GM21423 (cell line): ENCODE measurements at regions not wholly inside any gene's neighbourhood (a gene's known extent, or its start where the extent isn't known, plus 50 kb on each side); places are given as distances from the start of the nearest gene placed in this dataset.
A peak's percentile ranks its signal among the peaks of the same experiment; 100 is the strongest.
"Not testable (repeated sequence)": the region's sequence is repeated elsewhere in the genome, so short reads cannot be mapped to it uniquely, and the experiment has no call there.

Experiments
- ATAC-seq: cut with Tn5 transposase; IDR thresholded peaks from one replicate; pipeline ENCODE4 v1.9.1; 2021; ENCODE audit warnings: mild to moderate bottlenecking, moderate library complexity; ENCODE audit not compliant: unreplicated experiment

DNA sequence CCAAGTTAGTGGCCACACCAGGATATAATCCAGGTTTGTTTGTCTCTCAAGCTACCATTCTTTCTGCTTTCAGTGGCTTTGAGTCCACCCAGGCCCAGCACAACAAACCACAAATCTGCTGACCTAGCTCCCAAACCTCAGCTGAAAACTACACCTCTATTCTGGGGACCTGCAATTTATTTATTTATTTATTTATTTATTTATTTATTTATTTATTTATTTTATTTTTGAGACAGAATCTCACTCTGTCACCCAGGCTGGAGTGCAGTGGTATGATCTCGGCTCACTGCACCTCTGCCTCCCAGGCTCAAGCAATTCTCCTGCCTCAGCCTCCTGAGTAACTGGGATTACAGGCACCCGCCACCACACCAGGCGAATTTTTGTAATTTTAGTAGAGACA, 229.9 kb upstream of the BTG1 start:
- not testable (repeated sequence) for ATAC-seq

GRCh38 chr12:92370828-92371227, 225.2 kb upstream of the BTG1 start:
- peak; percentile 49 for ATAC-seq

GRCh38 chr12:92369636-92370035, 224.0 kb upstream of the BTG1 start:
- no peak for ATAC-seq

DNA sequence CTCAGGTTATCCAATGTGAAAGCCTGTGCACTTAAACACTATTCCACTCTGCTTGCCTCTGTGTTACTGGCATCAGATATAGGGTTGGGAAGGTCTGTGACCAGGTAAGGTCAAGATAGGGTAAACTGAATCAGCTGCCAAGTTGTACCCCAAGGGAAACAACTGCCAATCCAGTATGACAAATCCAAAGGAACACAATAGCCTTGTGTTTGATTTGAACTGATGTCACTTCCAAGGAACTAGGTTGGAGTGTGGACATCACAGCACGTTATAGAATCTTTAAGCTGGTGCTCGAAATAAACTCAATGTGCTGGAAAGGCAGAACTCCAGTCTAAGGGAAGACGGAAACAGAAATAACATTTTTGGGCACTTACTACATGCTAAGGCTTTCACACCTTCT, 223.4 kb upstream of the BTG1 start:
- no peak for ATAC-seq

DNA sequence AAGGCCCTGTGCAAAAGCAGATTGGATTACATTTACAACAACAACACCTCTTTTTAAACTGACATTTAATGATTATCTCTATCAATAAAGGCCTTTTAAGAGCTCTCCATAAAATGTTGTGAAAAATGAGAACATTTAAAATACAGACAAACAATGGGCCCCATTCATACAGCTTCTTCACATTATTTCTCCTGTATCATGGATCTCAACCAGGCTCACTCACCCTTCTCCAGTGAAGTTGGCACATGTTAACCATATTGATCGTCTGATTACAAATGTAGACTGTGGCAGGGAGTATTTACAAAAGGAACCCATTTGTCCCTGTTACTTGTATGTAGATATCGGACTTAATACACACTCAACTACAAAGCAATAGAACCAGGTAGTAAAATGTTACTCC, 220.2 kb upstream of the BTG1 start:
- no peak for ATAC-seq

DNA sequence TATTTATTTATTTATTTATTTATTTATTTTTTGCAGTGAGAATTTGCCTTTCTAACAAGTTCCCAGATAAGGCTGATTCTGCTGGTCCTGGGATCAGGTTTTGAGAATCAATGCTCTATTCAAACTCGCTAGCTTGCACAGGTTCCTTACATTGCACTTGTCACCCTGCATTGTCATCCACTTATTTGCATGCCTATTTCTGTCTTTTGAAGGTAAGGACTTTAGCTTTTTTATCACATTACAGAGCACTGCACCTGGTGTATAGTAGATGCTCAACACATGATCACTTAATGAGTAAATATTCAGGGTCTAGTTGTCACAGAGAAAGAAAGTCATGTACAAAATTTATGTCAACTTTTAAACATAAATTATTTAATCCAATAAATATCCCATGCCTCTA, 219.7 kb upstream of the BTG1 start:
- no peak for ATAC-seq

DNA sequence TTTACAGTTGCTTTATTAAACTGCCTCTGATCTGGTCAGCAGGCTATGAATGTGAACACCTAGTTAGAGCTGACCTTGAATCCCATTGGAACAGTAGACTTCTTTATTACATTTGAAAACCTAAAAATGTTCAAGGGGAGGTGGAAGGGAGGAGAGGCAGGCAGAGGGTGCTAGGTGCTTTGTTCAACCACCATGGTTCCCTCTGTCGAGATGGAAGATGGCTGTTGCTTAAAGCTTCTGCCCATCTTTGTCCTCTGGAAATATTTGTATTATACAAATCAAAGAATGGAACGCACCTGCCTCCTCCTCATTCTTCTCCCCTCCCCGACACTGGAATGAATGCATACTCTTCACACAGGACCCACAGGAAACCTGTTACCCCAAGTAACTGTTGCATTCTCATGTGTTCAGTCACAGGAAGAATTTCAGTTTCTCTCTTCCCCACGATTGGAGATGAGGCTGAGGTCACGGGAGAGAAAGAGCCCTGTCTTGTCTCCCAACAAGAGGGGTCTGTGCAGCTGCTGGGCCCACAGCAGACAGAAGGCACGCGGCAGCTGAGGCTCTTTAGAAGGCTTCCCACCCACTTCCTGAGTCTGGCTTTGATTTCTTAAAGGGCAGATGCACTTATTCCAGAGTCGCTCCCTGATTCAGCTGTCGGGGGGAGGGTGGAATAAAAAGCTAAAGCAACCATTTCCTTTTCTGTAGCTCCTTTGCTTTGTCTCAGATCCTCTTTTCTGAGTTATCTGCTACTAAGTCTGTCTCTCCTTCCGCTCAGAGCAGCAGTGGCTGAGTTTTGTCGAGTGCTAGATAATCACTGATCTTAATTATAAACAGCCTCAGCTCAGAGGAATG, 217.9 kb upstream of the BTG1 start:
- peak; percentile 62 for ATAC-seq

DNA sequence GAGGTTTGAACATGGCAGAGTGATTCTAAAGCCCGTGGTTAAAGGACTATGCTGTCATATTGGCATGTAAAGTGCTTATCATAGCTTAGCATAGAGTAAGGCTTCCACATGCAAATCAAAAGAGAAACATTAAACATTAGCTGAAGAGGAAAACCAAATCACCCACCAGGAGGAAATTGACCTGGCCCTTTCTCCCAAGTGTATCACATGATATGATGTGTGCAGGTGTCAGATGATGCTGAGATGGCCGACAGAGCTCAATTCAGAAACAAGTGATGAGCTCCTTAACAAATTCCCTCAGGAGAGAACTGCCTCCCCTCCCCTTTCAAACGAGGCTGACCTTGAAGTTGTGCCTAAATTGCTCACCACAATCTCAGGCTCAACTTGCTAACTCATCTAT, 217.1 kb upstream of the BTG1 start:
- ATAC-seq: peak; percentile 57

DNA sequence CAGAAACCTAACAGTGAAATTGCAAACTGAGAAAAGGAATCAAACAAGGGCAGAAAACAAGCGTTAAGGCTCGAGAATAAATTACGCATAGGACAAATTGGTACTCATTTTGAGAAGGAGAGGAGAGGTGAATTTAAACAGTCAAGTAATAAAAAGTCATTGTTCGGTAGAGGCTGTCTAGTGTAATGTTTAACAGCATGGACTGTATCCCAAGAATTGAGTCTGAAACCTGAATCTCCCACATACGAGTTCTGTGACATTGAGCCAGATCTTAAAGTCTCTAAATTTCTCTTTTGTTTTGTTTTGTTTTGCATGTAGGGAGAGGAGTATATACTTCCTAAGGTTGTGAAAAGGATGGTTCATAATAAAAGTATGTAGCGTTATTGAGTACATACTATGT, 216.5 kb upstream of the BTG1 start:
- ATAC-seq: no peak

DNA sequence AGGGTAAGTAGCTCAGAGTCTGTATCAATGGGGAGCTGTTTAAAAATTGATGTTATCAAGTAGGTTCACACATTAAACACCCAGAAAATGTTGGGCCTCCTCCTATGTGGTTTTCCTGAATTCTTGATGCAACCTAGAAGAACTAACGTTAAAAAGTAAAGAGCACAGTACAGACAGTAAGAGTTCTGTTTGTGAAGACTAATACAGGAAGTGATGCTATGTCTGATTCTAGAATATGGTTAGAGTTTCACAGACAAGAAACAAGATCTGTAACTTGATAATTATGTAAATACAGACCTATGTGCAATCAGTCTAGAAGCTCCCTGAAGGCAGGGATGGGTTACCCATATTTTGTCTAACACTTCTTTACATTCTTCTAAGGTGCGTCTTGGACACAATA, 214.9 kb upstream of the BTG1 start:
- ATAC-seq: no peak

GRCh38 chr12:92359581-92360209, 214.0 kb upstream of the BTG1 start:
- no peak for ATAC-seq

DNA sequence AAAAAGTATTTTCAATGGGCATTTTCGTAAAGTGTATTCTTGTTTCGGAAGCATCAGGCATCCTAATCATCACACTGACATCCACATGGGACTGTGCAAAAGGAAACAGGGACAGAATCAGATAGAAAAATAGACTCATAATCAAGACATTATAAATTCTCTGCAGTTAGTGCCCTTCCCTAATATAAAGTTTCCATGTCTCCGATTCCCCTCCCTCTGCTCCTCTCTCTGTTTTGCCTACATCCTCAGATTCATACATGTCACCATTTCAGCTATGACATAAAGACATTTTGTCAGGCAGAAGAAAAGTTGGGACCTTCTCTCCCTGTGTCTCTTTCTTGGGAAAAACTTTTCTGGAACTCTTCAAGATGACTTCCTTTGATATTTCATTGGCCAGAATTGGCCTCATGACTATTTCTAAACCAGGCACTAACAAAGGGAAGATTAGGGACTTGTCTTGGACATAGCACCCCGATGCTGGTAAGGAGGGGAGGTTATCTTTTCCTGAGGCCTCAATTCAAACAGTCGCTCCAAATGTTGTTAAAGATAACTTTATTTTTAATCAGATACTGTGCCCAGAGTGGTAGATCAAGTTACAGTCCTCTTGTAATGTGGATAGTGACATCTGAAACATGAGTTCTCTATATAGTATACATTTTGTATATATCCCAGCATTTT, 212.1 kb upstream of the BTG1 start:
- no peak for ATAC-seq

DNA sequence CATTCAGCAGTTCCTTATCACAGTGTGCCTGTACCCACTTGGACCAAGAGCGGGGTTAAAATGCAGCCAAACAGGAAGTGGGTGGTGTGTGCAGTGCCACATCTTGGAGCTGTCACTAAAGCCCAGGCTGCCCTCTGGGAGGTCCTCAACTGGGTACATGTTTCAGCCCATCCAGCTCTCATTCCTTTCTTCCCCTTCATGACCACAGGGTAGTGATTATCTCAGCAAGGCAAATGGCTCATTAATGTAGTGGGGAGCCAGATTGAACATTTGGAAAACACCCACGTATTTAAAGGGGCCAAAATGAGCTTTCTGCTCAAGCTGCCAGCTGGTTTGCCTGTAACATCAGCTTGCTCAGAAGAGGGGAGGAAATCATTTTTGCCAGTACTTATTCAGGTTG, 210.8 kb upstream of the BTG1 start:
- ATAC-seq: no peak

GRCh38 chr12:92349635-92350034, 204.0 kb upstream of the BTG1 start:
- no peak for ATAC-seq

GRCh38 chr12:92342574-92342973, 196.9 kb upstream of the BTG1 start:
- ATAC-seq: no peak

DNA sequence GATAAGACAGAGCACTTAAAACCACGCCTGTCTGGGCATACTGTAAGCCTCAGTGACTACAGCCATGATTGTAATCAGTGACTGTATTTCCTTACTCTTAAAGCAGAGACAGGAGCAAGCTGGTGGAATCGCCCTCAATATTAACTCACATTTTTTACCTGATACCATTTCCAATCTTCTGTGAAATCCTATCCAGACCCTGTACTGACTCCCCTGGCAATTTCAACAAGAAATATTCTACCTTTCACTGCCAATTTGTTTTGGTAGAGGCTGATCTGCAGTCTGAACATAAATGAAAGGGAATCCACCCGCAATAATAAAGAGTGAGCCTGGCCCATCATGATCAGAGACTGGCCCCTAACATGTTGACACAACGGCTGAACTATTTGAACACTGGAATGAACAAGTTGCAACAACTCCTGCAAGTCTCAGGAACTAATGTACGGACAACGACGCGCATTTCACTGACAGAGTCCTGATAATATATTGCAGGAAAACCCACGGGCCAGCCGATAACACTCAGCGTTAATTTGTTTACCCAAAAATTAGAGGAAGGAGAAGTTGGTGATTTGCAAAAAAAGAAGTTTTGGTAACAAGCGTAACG, 195.5 kb upstream of the BTG1 start:
- peak; percentile 85 for ATAC-seq

DNA sequence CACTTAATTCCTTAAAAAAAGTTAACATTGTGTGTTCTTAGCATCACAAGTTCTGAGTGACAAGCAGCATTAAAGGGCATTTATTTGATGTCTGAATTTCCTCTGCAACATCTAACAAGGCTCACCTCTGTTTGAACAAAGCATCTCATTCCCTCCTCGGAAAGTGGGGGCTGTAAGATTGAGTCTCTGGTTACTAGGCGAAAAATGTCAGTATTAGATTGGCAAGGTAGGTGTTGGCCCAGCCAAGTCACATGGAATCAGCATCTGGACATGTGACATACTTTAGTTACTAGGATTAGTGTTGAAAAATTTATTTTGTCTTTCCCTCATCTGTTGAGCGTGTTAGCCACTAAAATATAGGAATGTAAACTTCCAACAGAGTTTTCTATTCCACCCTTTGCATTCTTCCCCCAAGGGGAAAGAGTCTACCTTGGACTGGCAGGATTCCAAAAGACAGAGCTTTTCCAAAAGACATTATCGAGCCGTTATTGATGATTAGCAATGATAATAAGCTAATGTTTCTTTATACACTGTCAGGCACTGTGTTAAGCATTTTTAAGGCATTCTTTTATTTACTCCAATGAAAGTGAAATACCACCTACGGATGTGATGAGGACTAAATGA, 194.9 kb upstream of the BTG1 start:
- ATAC-seq: no peak

DNA sequence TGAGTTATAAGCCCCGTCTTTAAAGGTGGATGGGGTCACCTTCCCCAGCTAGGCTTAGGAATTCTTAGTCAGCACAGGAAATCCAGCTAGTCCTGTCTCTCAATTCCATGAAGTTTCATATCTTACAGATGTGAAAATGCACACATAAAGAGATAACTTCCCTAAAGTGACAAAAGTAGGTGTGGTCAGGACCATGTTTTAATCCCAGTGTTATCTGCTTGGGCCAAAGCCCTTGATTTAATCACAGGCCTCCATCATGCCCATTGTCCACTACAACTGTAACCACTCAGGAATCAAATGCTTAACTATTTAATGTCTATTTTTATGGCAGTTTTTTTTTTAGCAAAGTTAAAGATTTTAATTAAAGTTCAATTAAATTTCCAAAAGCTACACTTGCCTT, 194.4 kb upstream of the BTG1 start:
- no peak for ATAC-seq

DNA sequence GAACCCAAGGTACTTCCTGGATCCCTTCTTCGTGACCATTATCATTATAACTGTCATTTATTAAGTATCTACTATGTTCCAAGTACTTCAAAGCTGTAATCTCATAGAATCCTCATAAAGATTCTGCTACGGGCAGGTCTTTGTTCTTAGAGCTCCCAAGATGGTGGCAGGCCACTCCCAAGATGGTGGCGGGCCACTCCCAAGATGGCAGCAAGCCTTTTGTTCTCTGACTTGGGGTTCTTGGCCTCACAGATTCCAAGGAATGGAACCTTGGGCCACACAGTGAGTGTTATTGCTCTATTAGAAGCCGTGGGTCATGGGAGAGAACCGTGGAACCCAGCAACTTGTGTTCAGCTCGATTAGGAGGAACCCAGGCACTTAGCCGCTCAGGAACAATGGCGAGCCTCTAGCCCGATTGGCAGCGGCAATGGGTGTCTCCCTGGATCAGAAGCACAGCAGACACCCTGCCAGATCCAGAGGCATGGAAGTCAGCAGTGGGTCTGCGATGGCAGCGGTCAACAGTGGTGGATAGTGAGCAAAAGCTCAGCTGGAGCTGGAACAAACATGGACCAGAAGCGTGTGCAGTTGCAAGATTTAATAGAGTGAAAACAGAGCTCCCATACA, 193.7 kb upstream of the BTG1 start:
- ATAC-seq: no peak

- ATAC-seq: no peak
Measured at GRCh38 chr12:92338671-92339070, 193.0 kb upstream of the BTG1 start.

DNA sequence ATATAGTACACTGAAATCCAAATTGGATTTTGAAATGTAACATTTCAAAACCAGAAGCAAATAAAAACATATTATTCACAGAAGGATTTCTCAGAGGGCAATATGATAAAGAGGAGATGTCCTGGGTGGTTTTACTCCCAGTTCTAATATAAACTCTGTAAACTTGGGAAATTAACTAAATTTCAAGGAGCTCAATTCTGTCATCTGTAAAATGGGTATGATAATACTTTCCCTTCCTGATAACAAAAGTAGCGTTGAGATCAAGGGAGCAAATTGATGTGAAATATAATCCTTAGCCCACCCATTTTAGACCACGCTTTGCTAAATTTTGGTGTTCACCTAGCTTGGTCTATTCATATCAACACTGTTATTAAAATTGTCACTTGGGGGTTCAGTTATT, 192.5 kb upstream of the BTG1 start:
- no peak for ATAC-seq
